ENCODE measurements at regions not wholly inside any gene's neighbourhood (a gene's known extent, or its start where the extent isn't known, plus 50 kb on each side); places are given as distances from the start of the nearest gene placed in this dataset.

GRCh38 chr5:124022966-124023365, 511.0 kb downstream of the CSNK1G3 start:
- Mint-ChIP-seq H3K36me3 (ENCODE audit: insufficient read depth in 1 of 3, low read depth in 3 of 3) (peaks cover 10 to 16% (median 11%) of the 10 kb centered on the region in 3 experiments), H3K27me3 (ENCODE audit: low read depth) (no peaks in the 10 kb centered on the region), H3K9me3 (peaks cover 14 to 18% of the 10 kb centered on the region in 2 experiments), H3K4me1 (peaks cover 19 to 21% of the 10 kb centered on the region in 2 experiments), H3K27ac (no peak overlapping the region), H3K4me3 (no peak overlapping the region)
- H2BK5ac ChIP-seq (ENCODE audit: insufficient read length, low read length): no peak overlapping the region
- H2AK5ac ChIP-seq (ENCODE audit: insufficient read length, low read length): no peak overlapping the region
- H2BK12ac ChIP-seq (ENCODE audit: insufficient read length, low read depth, low read length): no peak overlapping the region
- H2BK20ac ChIP-seq (ENCODE audit: low read depth, low read length, poor library complexity, severe bottlenecking): no peak overlapping the region
- H3K9me3 ChIP-seq (ENCODE audit: control insufficient read depth, low read depth, low read length): no peaks in the 10 kb centered on the region
- H3K79me2 ChIP-seq (ENCODE audit: insufficient read depth, low read length): 0 out of 2 replicates have a peak, but pooled peaks cover 2% of the 10 kb centered on the region
- no peaks in the 10 kb centered on the region; the same call in 1 of the 2 replicates for H3K4me1 ChIP-seq (ENCODE audit: insufficient read depth, low read length)
- no peak overlapping the region for H3K27ac ChIP-seq (ENCODE audit: insufficient read length, low read depth, low read length)
- no peak overlapping the region for H3K4ac ChIP-seq (ENCODE audit: low read depth, low read length)
- no peak overlapping the region for H2BK15ac ChIP-seq (ENCODE audit: low read depth, low read length)
- H3K18ac ChIP-seq (ENCODE audit: insufficient read length, low read depth, low read length): no peak overlapping the region
- no peak overlapping the region for H2AFZ ChIP-seq (ENCODE audit: low read length)
- H4K5ac ChIP-seq (ENCODE audit: insufficient read length, low read depth, low read length): no peak overlapping the region
- H3K23me2 ChIP-seq (ENCODE audit: insufficient read length, low read depth, low read length, poor library complexity, severe bottlenecking): no peaks in the 10 kb centered on the region
- no peak overlapping the region for H2BK120ac ChIP-seq (ENCODE audit: low read depth, low read length, poor library complexity, severe bottlenecking)
- H3K56ac ChIP-seq (ENCODE audit: insufficient read length, low read depth, low read length): no peak overlapping the region
- DNase-seq: no peak
- no peak overlapping the region for H4K8ac ChIP-seq (replicated peaks; ENCODE audit: insufficient read length, low read depth, low read length)
- no peaks in the 10 kb centered on the region for H4K20me1 ChIP-seq (ENCODE audit: control insufficient read depth, insufficient read depth, insufficient read length)
- no peaks in the 10 kb centered on the region for H3K27me3 ChIP-seq (ENCODE audit: insufficient read depth, low read length)
- no peak overlapping the region for H3K23ac ChIP-seq (ENCODE audit: insufficient read length, low read depth, low read length)
- H3K4me2 ChIP-seq (ENCODE audit: insufficient read depth, insufficient read length, low read length): no peak overlapping the region
- TF ChIP-seq CTCF (conservative IDR thresholded peaks at IDR 0.05): no peak
- no peak overlapping the region for H4K91ac ChIP-seq (ENCODE audit: insufficient read length, low read depth, low read length)
- H3K9ac ChIP-seq (ENCODE audit: extremely low read depth, insufficient read length, low read length): no peak overlapping the region
- no peak overlapping the region for H3T11ph ChIP-seq (ENCODE audit: low read length)
- no peak overlapping the region for H3K14ac ChIP-seq (ENCODE audit: insufficient read depth, low read length)
- no CpG with 5 or more reads among the region's 3 CpGs for WGBS (ENCODE audit: extremely low coverage, insufficient read length, low lambda C conversion rate)
- H3K79me1 ChIP-seq (ENCODE audit: insufficient read depth, low read depth, low read length, poor library complexity, severe bottlenecking): no peaks in the 10 kb centered on the region
